ENCODE measurements at regions not wholly inside any gene's neighbourhood (a gene's known extent, or its start where the extent isn't known, plus 50 kb on each side); places are given as distances from the start of the nearest gene placed in this dataset.

DNA sequence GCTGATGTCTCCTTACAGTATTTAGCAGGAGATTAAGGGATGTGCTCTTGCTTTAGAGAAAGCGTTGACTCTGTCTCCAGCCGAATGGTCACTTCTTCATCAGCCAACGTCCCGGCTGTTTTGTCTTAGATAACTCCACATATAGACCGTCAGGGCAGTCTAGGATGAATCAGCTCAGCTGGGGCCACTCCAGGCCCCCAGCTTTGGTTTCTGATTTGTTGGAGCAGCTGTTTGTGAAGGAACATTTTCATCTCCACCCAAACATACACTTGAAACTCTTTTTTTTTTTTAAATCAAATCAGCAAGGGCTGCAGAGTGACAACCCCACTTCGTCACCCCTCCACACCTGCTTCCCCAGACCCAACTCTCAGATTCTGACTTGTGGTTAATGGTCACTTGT lies 206.1 kb upstream of the GALNT2 start:
- TF ChIP-seq, protein P1, sequence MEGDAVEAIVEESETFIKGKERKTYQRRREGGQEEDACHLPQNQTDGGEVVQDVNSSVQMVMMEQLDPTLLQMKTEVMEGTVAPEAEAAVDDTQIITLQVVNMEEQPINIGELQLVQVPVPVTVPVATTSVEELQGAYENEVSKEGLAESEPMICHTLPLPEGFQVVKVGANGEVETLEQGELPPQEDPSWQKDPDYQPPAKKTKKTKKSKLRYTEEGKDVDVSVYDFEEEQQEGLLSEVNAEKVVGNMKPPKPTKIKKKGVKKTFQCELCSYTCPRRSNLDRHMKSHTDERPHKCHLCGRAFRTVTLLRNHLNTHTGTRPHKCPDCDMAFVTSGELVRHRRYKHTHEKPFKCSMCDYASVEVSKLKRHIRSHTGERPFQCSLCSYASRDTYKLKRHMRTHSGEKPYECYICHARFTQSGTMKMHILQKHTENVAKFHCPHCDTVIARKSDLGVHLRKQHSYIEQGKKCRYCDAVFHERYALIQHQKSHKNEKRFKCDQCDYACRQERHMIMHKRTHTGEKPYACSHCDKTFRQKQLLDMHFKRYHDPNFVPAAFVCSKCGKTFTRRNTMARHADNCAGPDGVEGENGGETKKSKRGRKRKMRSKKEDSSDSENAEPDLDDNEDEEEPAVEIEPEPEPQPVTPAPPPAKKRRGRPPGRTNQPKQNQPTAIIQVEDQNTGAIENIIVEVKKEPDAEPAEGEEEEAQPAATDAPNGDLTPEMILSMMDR (IDR thresholded peaks at IDR 0.05): no peak
- no peak for TF ChIP-seq EZH2 (IDR thresholded peaks at IDR 0.05; ENCODE audit: borderline replicate concordance, insufficient read depth, low read depth, low read length, poor library complexity, severe bottlenecking)

All from B cell (primary cell).